DOHH2 (cell line): ENCODE measurements at regions not wholly inside any gene's neighbourhood (a gene's known extent, or its start where the extent isn't known, plus 50 kb on each side); places are given as distances from the start of the nearest gene placed in this dataset.
"Not testable (repeated sequence)": the region's sequence is repeated elsewhere in the genome, so short reads cannot be mapped to it uniquely, and the experiment has no call there.

Source experiments
- EZH2phosphoT487 ChIP-seq: fragments of 200-600 bp; sonication (generic); IDR thresholded peaks from 2 replicates; pipeline ENCODE4 v1.6.1; 2017; ENCODE audit warnings: borderline replicate concordance, mild to moderate bottlenecking, antibody characterized with exemption, low read length, moderate library complexity, mixed read lengths
- TF ChIP-seq, protein P1 (sequence below): fragments of 200-600 bp; sonication (generic); IDR thresholded peaks from one replicate; pipeline ENCODE4 v1.5.1; 2014; ENCODE audit warnings: antibody characterized with exemption, mild to moderate bottlenecking, low read depth, low read length; ENCODE audit not compliant: poor library complexity, severe bottlenecking

DNA sequence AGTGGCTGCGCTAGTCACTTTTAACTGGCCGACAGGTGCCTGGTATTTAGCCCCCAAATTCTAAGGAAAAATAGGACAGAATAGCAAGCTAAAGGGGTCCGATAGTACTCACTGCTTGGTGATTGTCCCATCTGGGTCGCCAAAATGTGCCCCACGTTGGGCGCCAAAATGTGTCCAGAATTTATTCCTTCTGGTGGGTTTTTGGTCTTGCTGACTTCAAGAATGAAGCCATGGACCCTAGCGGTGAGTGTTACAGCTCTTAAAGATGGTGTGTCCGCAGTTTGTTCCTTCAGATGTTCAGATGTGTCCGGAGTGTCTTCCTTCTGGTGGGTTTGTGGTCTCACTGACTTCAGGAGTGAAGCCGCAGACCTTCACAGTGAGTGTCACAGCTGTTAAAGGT is 144.8 kb upstream of the XIRP2 start:
- TF ChIP-seq, protein P1, sequence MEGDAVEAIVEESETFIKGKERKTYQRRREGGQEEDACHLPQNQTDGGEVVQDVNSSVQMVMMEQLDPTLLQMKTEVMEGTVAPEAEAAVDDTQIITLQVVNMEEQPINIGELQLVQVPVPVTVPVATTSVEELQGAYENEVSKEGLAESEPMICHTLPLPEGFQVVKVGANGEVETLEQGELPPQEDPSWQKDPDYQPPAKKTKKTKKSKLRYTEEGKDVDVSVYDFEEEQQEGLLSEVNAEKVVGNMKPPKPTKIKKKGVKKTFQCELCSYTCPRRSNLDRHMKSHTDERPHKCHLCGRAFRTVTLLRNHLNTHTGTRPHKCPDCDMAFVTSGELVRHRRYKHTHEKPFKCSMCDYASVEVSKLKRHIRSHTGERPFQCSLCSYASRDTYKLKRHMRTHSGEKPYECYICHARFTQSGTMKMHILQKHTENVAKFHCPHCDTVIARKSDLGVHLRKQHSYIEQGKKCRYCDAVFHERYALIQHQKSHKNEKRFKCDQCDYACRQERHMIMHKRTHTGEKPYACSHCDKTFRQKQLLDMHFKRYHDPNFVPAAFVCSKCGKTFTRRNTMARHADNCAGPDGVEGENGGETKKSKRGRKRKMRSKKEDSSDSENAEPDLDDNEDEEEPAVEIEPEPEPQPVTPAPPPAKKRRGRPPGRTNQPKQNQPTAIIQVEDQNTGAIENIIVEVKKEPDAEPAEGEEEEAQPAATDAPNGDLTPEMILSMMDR, result not testable (repeated sequence)
- TF ChIP-seq EZH2phosphoT487, result not testable (repeated sequence)
